A549 (cell line): ENCODE measurements at regions not wholly inside any gene's neighbourhood (a gene's known extent, or its start where the extent isn't known, plus 50 kb on each side); places are given as distances from the start of the nearest gene placed in this dataset.
"Not testable (repeated sequence)": the region's sequence is repeated elsewhere in the genome, so short reads cannot be mapped to it uniquely, and the experiment has no call there.

Experiments
- ATAC-seq, 2 experiments: fragments of 200-7000 bp in 1 of 2; fragments of >200 bp in 1 of 2; cut with Nextera tagmentation in 1 of 2; cut with Tn5 transposase in 1 of 2; 3 replicates each; pipeline versions ENCODE4 v1.8.0 to v1.9.1; 2018 to 2020; ENCODE audit warnings: mild to moderate bottlenecking in 1 of 2, moderate library complexity in 1 of 2
- CTCF ChIA-PET: fragments of 300-600 bp; sonication (Branson Sonifier 250); formaldehyde crosslinking; extraction: SDS; loops from one replicate; lab custom pipeline; 2021; ENCODE audit warnings: antibody characterized with exemption, inconsistent platforms; lab: Yijun Ruan, JAX
- POLR2A ChIA-PET: fragments of 350-600 bp; formaldehyde crosslinking; extraction: SDS; loops from one replicate; lab custom pipeline; 2021; ENCODE audit warnings: antibody characterized with exemption, inconsistent platforms; lab: Yijun Ruan, JAX
- DNase-seq, 2 experiments: peaks; one replicate each; pipeline versions ENCODE4 v3.0.0 to v3.0.0-alpha.2; 2011 to 2016; ENCODE audit warnings: low read depth in 1 of 2, low spot score in 1 of 2
- FAIRE-seq: peaks from 2 replicates; lab custom pipeline; 2011; peaks lifted over from hg19 to GRCh38; lab: Jason Lieb, UNC
- H3K27ac ChIP-seq, 2 experiments: fragments of >200 bp; sonication (Bioruptor Twin); formaldehyde crosslinking; 3 replicates each; pipeline ENCODE4 v1.5.1; 2016 to 2017
- H3K4me1 ChIP-seq: fragments of >200 bp; sonication (Bioruptor Twin); formaldehyde crosslinking; 3 replicates; pipeline ENCODE4 v1.6.1; 2016
- H3K4me2 ChIP-seq: fragments of >200 bp; sonication (Bioruptor Twin); formaldehyde crosslinking; 3 replicates; pipeline ENCODE4 v1.6.1; 2016
- H3K4me3 ChIP-seq: fragments of >200 bp; sonication (Bioruptor Twin); formaldehyde crosslinking; 3 replicates; pipeline ENCODE4 v1.5.1; 2016
- H3K9me3 ChIP-seq: fragments of >200 bp; sonication (Bioruptor Twin); formaldehyde crosslinking; 3 replicates; pipeline ENCODE4 v1.6.1; 2016
- CBX2 ChIP-seq: fragments of 200-600 bp; sonication (generic); IDR thresholded peaks from 2 replicates; pipeline ENCODE4 v1.6.1; 2016; ENCODE audit warnings: low read depth, mild to moderate bottlenecking, borderline replicate concordance
- CEBPB ChIP-seq, 2 experiments: fragments of >200 bp in 1 of 2; sonication (Bioruptor Twin) in 1 of 2; formaldehyde crosslinking in 1 of 2; IDR thresholded peaks; 2 replicates each; pipeline ENCODE4 v1.6.1; 2012 to 2016
- EHMT2 ChIP-seq: fragments of 200-600 bp; sonication (generic); IDR thresholded peaks from 2 replicates; pipeline ENCODE4 v1.6.1; 2016; ENCODE audit warnings: antibody characterized with exemption, low read depth, mild to moderate bottlenecking, moderate library complexity
- ELK1 ChIP-seq: fragments of 150-350 bp; IDR thresholded peaks from 2 replicates; pipeline ENCODE4 v1.6.1; 2014; ENCODE audit warnings: low read depth, mild to moderate bottlenecking, low read length
- FOXS1 ChIP-seq: fragments of 250-450 bp; sonication (Bioruptor Pico); IDR thresholded peaks from 2 replicates; pipeline ENCODE4 v1.5.0; 2020; ENCODE audit warnings: mild to moderate bottlenecking, moderate library complexity
- GATA3 ChIP-seq: IDR thresholded peaks from 2 replicates; pipeline ENCODE4 v1.6.1; 2012; ENCODE audit warnings: borderline replicate concordance
- HMGXB4 ChIP-seq: fragments of 250-450 bp; sonication (Bioruptor Pico); IDR thresholded peaks from 2 replicates; pipeline ENCODE4 v1.5.0; 2021; ENCODE audit warnings: mild to moderate bottlenecking, moderate library complexity, borderline replicate concordance
- KDM1A ChIP-seq: fragments of 200-600 bp; sonication (generic); IDR thresholded peaks from 2 replicates; pipeline ENCODE4 v1.6.1; 2016; ENCODE audit warnings: low read depth, mild to moderate bottlenecking
- MAZ ChIP-seq: fragments of 150-350 bp; IDR thresholded peaks from 2 replicates; pipeline ENCODE4 v1.6.1; 2014; ENCODE audit warnings: antibody characterized with exemption, low read depth, low read length, borderline replicate concordance
- NFE2L2 ChIP-seq: fragments of 150-350 bp; conservative IDR thresholded peaks from 2 replicates; pipeline ENCODE4 v1.6.1; 2014; ENCODE audit warnings: low read length
- PHF8 ChIP-seq: fragments of 200-600 bp; sonication (generic); IDR thresholded peaks from 2 replicates; pipeline ENCODE4 v1.6.1; 2016; ENCODE audit warnings: low read depth, mild to moderate bottlenecking, antibody characterized with exemption, moderate library complexity, borderline replicate concordance
- POLR2AphosphoS2 ChIP-seq: conservative IDR thresholded peaks from 2 replicates; pipeline ENCODE4 v1.6.1; 2012; ENCODE audit warnings: low read length, improper control_type of control experiment, inconsistent platforms
- SREBF2 ChIP-seq: fragments of 450-650 bp; IDR thresholded peaks from 2 replicates; pipeline ENCODE4 v1.6.1; 2014; ENCODE audit warnings: mild to moderate bottlenecking, moderate library complexity
- USF2 ChIP-seq: fragments of 450-650 bp; IDR thresholded peaks from 2 replicates; pipeline ENCODE4 v1.6.1; 2014; ENCODE audit warnings: antibody characterized with exemption
- ZNF302 ChIP-seq: fragments of 250-450 bp; sonication (Bioruptor Pico); IDR thresholded peaks from 2 replicates; pipeline ENCODE4 v1.9.0; 2021; ENCODE audit warnings: inconsistent platforms, mild to moderate bottlenecking, moderate library complexity
- WGBS: methylation state at CpG from one replicate; pipeline ENCODE4 v1.1.6; 2017; ENCODE audit errors: missing lambda C conversion rate; 5-methylcytosine and 5-hydroxymethylcytosine counted together
- TF ChIP-seq, protein P1 (sequence below): fragments of >200 bp; sonication (Bioruptor Twin); formaldehyde crosslinking; IDR thresholded peaks from 3 replicates; pipeline ENCODE4 v1.6.1; 2016
- TF ChIP-seq, protein P2 (sequence below): fragments of 200-600 bp; sonication (generic); IDR thresholded peaks from 2 replicates; pipeline ENCODE4 v1.6.1; 2016; ENCODE audit warnings: antibody characterized with exemption, mild to moderate bottlenecking, moderate library complexity

DNA sequence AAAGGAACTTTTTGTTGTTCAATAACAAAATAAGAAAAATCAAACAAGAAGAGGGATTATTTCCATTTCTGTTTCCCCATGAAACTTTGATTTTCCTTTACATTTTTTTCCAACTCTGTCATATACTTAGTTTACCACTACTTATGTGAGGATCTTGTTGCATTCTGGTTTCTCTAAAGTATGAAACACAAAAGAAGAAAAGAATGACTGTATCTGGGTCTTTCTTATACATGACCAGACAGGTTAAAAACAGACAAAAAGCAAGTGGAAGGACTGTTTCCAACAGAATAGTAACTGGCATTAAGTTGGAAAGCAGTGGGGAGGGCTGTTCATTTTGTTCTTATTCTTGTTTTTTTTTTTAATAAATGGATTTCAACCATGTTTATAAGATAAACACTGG, 1207.8 kb upstream of the FAM98A start:
- TF ChIP-seq NFE2L2 (no peak), PHF8 (no peak), HMGXB4 (CRISPR knock-in tag) (no peak), GATA3 (no peak), KDM1A (no peak), EHMT2 (no peak), CBX2 (no peak), ZNF302 (CRISPR knock-in tag) (no peak), CEBPB (IDR thresholded peaks at IDR 0.05) (no peak)
- TF ChIP-seq, protein P1, sequence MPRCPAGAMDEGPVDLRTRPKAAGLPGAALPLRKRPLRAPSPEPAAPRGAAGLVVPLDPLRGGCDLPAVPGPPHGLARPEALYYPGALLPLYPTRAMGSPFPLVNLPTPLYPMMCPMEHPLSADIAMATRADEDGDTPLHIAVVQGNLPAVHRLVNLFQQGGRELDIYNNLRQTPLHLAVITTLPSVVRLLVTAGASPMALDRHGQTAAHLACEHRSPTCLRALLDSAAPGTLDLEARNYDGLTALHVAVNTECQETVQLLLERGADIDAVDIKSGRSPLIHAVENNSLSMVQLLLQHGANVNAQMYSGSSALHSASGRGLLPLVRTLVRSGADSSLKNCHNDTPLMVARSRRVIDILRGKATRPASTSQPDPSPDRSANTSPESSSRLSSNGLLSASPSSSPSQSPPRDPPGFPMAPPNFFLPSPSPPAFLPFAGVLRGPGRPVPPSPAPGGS: no peak
- TF ChIP-seq, protein P2, sequence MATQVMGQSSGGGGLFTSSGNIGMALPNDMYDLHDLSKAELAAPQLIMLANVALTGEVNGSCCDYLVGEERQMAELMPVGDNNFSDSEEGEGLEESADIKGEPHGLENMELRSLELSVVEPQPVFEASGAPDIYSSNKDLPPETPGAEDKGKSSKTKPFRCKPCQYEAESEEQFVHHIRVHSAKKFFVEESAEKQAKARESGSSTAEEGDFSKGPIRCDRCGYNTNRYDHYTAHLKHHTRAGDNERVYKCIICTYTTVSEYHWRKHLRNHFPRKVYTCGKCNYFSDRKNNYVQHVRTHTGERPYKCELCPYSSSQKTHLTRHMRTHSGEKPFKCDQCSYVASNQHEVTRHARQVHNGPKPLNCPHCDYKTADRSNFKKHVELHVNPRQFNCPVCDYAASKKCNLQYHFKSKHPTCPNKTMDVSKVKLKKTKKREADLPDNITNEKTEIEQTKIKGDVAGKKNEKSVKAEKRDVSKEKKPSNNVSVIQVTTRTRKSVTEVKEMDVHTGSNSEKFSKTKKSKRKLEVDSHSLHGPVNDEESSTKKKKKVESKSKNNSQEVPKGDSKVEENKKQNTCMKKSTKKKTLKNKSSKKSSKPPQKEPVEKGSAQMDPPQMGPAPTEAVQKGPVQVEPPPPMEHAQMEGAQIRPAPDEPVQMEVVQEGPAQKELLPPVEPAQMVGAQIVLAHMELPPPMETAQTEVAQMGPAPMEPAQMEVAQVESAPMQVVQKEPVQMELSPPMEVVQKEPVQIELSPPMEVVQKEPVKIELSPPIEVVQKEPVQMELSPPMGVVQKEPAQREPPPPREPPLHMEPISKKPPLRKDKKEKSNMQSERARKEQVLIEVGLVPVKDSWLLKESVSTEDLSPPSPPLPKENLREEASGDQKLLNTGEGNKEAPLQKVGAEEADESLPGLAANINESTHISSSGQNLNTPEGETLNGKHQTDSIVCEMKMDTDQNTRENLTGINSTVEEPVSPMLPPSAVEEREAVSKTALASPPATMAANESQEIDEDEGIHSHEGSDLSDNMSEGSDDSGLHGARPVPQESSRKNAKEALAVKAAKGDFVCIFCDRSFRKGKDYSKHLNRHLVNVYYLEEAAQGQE: no peak
- FAIRE-seq: peak; percentile 46
- H3K9me3 ChIP-seq: no peaks in the 10 kb centered on the region
- ChIA-PET CTCF (interaction anchor here (1.2 kb wide), 1 partner anchor 11 kb away, joined by 3 read pairs; no protein-coding TSS in a partner anchor), POLR2A (no interaction called here)
- H3K27ac ChIP-seq: no peak overlapping the region
- DNase-seq: no peak
- H3K4me1 ChIP-seq: no peaks in the 10 kb centered on the region
- no peak overlapping the region for H3K4me2 ChIP-seq
- no peak for ATAC-seq
- no peak overlapping the region for H3K4me3 ChIP-seq

DNA sequence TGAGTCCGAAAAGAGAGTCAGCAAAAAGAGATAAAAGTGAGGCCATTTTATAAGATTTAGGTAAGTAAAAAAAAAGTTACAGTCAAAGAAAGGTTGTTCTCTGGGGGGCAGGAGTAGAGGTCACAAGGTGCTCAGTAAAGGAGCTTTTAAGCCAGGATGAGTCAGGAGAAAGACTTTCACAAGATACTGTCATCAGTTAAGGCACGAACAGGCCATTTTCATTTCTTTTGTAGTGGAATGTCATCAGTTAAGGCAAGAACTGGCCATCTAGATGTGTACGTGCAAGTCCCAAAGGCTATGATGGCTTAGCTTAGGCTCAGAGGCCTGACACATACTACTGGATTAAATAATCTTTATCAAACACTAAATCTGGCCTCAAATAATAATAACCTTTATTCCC, 1207.3 kb upstream of the FAM98A start:
- DNase-seq (no peak), ATAC-seq (no peak), FAIRE-seq (no peak)
- CTCF ChIA-PET: interaction anchor here (1.2 kb wide), 1 partner anchor 11 kb away, joined by 3 read pairs; no protein-coding TSS in a partner anchor
- H3K4me1 ChIP-seq: no peaks in the 10 kb centered on the region
- H3K4me3 ChIP-seq: no peak overlapping the region
- 29% methylated on average over 3 of the region's 3 CpGs for WGBS
- H3K27ac ChIP-seq: no peak overlapping the region
- POLR2A ChIA-PET: no interaction called here
- TF ChIP-seq POLR2AphosphoS2 (no peak), EHMT2 (no peak), MAZ (no peak)
- H3K9me3 ChIP-seq: no peaks in the 10 kb centered on the region
- no peak overlapping the region for H3K4me2 ChIP-seq

DNA sequence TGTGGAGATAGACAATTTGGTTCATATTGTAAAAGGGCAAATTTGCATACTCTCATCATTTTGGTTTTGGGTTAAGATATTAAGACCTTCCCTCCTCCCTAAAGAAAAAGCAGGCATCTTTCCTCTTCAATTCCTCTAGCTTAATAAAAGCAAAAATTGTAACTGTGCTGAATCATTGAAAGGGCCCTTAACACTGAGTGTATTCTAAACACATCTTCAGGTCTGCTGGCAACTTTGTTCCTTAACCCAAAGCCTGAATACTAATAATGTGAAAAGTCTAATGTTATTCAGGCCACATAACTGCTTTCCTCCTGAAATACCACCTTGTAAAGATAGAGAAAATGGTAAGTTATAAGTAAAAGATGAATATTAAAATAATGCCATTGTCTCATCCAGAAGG, 1200.5 kb upstream of the FAM98A start:
- Histone ChIP-seq H3K4me3 (no peak overlapping the region), H3K4me2 (no peak overlapping the region), H3K9me3 (no peaks in the 10 kb centered on the region), H3K4me1 (no peaks in the 10 kb centered on the region), H3K27ac (no peak overlapping the region)
- ATAC-seq (no peak), DNase-seq (no peak), FAIRE-seq (no peak)
- POLR2A ChIA-PET: no interaction called here
- CTCF ChIA-PET: no interaction called here
- TF ChIP-seq ZNF302 (CRISPR knock-in tag) (no peak), SREBF2 (no peak), PHF8 (no peak), USF2 (no peak), FOXS1 (CRISPR knock-in tag) (no peak), ELK1 (no peak)

- CTCF ChIA-PET, H3K4me2 ChIP-seq, H3K9me3 ChIP-seq, H3K4me1 ChIP-seq, H3K4me3 ChIP-seq, FAIRE-seq, ATAC-seq, POLR2A ChIA-PET, DNase-seq, H3K27ac ChIP-seq: not testable (repeated sequence)
- 21% methylated on average over 5 of the region's 5 CpGs for WGBS
Observed at GRCh38 chr2:34795586-34795985, 1196.5 kb upstream of the FAM98A start.
